ENCODE measurements at regions not wholly inside any gene's neighbourhood (a gene's known extent, or its start where the extent isn't known, plus 50 kb on each side); places are given as distances from the start of the nearest gene placed in this dataset.

- Histone ChIP-seq H3K36me3 (replicated peaks in 1 of 2; ENCODE audit: control insufficient read depth in 1 of 2, insufficient read depth in 2 of 2, low read length in 2 of 2) (no peaks in the 10 kb centered on the region), H2AFZ (ENCODE audit: low read length) (no peak overlapping the region), H3K9ac (ENCODE audit: insufficient read depth, low read depth, low read length) (no peak overlapping the region), H4K20me1 (ENCODE audit: insufficient read depth, low read length) (no peaks in the 10 kb centered on the region), H3K4me1 (ENCODE audit: insufficient read depth, low read length) (peaks cover 19% of the 10 kb centered on the region), H3K9me3 (ENCODE audit: low read length) (no peaks in the 10 kb centered on the region), H3K27me3 (ENCODE audit: control insufficient read depth in 1 of 2, insufficient read depth in 2 of 2, low read length in 2 of 2) (no peaks in the 10 kb centered on the region), H3K79me2 (ENCODE audit: insufficient read depth, low read length) (no peaks in the 10 kb centered on the region), H3K27ac (ENCODE audit: extremely low read length, insufficient read depth, low read length) (no peak overlapping the region), H3K4me3 (replicated peaks in 1 of 3; ENCODE audit: insufficient read depth in 1 of 3, low read depth in 2 of 3, low read length in 3 of 3) (no peak overlapping the region), H3K4me2 (ENCODE audit: low read depth, low read length) (no peak overlapping the region)
- WGBS (ENCODE audit: low lambda C conversion rate), result 0% methylated on average over 1 of the region's 1 CpG
- in situ Hi-C loops (cut with HindIII; ENCODE audit: extremely low pct_ligation_motif_present, low pct_unique_long_range_greater_than_20kb) (no loop called here), intact Hi-C loops (cut with micrococcal nuclease; ENCODE audit: unreplicated experiment) (no loop called here)
- FAIRE-seq, result no peak
- ATAC-seq, result no peak
- no peak for DNase-seq (ENCODE audit: low spot score)
- CTCF ChIA-PET (ENCODE audit: low intra/inter-chr PET ratio, low total read pairs), result no interaction called here
- no peak for TF ChIP-seq ZNF343 (CRISPR knock-in tag; IDR thresholded peaks at IDR 0.05)
- TF ChIP-seq ZNF292 (CRISPR knock-in tag; IDR thresholded peaks at IDR 0.05; ENCODE audit: borderline replicate concordance, low read depth), result no peak
- TF ChIP-seq SPEN (CRISPR knock-in tag; IDR thresholded peaks at IDR 0.05; ENCODE audit: low read depth), result no peak
- TF ChIP-seq SMARCC2 (IDR thresholded peaks at IDR 0.05), result no peak
- no peak for TF ChIP-seq GTF2F1 (IDR thresholded peaks at IDR 0.05; ENCODE audit: low read length)
- no peak for TF ChIP-seq HOMEZ (CRISPR knock-in tag; IDR thresholded peaks at IDR 0.05; ENCODE audit: low read depth)
- TF ChIP-seq EEA1 (CRISPR knock-in tag; IDR thresholded peaks at IDR 0.05; ENCODE audit: borderline replicate concordance), result no peak
- TF ChIP-seq ZNF543 (CRISPR knock-in tag; IDR thresholded peaks at IDR 0.05), result no peak
- TF ChIP-seq SMAD1 (CRISPR knock-in tag; IDR thresholded peaks at IDR 0.05; ENCODE audit: borderline replicate concordance, low read depth), result no peak
- TF ChIP-seq HNF1A (IDR thresholded peaks at IDR 0.05; ENCODE audit: low read depth), result no peak
- no peak for TF ChIP-seq HNF1A (CRISPR knock-in tag; IDR thresholded peaks at IDR 0.05; ENCODE audit: borderline replicate concordance)
- TF ChIP-seq SOX6 (IDR thresholded peaks at IDR 0.05), result no peak
- no peak for TF ChIP-seq SOX6 (CRISPR knock-in tag; IDR thresholded peaks at IDR 0.05)
- no TSS peak for BruUV-seq (replicated peaks)
- POLR2A ChIA-PET, result no interaction called here
Observed at GRCh38 chr4:74583089-74583700, 138.3 kb downstream of the AREG start.
